ENCODE measurements at regions not wholly inside any gene's neighbourhood (a gene's known extent, or its start where the extent isn't known, plus 50 kb on each side); places are given as distances from the start of the nearest gene placed in this dataset.

DNA sequence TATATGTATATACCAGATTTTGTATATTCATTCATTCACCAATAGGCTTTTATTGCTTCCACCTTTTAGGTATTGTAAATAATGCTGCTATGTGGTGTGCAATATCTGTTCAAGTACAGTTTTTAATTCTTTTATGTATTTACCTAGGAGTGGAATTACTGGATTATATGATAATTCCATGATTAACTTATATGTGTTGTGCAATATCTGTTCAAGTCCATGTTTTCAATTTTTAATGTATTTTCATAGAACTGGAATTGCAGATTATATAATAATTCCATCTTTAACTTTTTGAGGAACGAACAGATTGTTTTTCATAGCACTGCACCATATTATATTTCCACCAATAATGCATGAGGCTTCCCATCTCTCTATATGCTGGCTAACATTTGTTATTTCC, 50.6 kb upstream of the L3MBTL4 start:
- no peak overlapping the region for H3K27ac ChIP-seq
- TF ChIP-seq, protein P1, sequence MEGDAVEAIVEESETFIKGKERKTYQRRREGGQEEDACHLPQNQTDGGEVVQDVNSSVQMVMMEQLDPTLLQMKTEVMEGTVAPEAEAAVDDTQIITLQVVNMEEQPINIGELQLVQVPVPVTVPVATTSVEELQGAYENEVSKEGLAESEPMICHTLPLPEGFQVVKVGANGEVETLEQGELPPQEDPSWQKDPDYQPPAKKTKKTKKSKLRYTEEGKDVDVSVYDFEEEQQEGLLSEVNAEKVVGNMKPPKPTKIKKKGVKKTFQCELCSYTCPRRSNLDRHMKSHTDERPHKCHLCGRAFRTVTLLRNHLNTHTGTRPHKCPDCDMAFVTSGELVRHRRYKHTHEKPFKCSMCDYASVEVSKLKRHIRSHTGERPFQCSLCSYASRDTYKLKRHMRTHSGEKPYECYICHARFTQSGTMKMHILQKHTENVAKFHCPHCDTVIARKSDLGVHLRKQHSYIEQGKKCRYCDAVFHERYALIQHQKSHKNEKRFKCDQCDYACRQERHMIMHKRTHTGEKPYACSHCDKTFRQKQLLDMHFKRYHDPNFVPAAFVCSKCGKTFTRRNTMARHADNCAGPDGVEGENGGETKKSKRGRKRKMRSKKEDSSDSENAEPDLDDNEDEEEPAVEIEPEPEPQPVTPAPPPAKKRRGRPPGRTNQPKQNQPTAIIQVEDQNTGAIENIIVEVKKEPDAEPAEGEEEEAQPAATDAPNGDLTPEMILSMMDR (IDR thresholded peaks at IDR 0.05): no peak
- peaks cover 0 to 13% of the 10 kb centered on the region in 2 donors for H3K9me3 ChIP-seq
- H3K36me3 ChIP-seq: no peaks in the 10 kb centered on the region
- DNase-seq (ENCODE audit: low spot score): no peak
- no peaks in the 10 kb centered on the region for H3K27me3 ChIP-seq
- H3K4me1 ChIP-seq: no peaks in the 10 kb centered on the region
- H3K4me3 ChIP-seq: no peak overlapping the region

DNA sequence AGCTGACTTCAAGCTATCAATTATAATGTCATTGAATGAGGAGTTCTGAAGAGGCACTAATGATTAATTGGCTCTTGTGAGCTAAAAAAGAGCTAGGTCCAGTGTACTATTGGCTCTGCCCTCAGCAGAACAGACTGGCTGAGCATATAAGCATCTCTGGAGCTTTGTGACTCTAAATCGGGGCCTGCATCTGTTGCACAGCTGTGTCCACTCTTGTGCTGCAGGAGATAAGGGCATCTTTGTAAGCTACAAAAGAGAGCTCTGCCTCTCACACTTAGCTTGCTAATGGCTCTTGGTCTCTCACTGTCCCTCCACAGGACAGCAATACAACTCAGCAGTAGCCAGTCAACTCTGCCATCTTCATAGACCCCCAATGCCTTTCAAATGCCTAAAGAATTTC, 61.5 kb upstream of the L3MBTL4 start:
- DNase-seq (ENCODE audit: low spot score): no peak
- no peaks in the 10 kb centered on the region for H3K4me1 ChIP-seq
- no peaks in the 10 kb centered on the region for H3K9me3 ChIP-seq
- no peak overlapping the region for H3K4me3 ChIP-seq
- H3K27ac ChIP-seq: no peak overlapping the region
- H3K27me3 ChIP-seq: no peaks in the 10 kb centered on the region
- H3K36me3 ChIP-seq: no peaks in the 10 kb centered on the region
- TF ChIP-seq, protein P1 (IDR thresholded peaks at IDR 0.05): no peak

DNA sequence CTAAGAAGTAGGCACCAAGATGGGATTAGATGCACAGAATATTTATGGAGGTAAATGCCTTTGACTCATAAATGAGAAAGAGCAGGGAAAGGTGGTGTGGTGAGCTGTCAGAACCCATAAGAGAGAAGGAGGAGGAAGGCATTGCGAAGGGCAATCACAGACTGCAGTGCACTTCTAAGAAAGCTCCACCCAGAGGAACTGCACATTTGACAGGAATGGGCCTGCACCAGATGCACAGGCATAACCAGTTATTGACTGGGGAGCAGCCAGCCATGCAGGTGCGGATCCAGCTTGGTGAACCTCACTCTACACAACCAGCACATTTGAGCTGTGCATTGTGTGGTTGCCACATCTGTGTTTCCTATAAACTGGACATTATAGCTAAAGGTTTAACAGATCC, 62.2 kb upstream of the L3MBTL4 start:
- Histone ChIP-seq H3K9me3 (no peaks in the 10 kb centered on the region), H3K4me3 (no peak overlapping the region), H3K27ac (no peak overlapping the region), H3K4me1 (no peaks in the 10 kb centered on the region), H3K27me3 (no peaks in the 10 kb centered on the region), H3K36me3 (no peaks in the 10 kb centered on the region)
- DNase-seq (ENCODE audit: low spot score): no peak
- TF ChIP-seq, protein P1 (IDR thresholded peaks at IDR 0.05): no peak

DNA sequence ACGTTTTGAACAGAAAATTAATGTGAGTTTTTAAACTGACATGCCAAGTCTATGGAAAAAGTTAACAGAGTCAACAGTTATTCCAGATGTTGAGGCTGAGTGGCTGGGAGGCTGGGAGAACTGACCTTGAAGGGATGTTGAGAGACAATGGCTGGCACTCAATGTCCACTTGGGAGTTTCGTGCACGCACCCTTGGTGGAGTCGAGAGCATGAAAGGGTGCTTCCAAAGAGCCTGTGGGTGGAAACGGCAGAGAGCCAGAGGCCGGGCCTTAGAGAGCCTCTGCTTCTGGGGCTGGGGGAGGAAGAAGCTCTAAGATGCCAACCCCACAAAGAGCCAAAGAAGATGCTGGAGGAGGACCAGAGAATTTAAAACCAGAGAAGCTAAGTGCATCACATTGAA, 63.4 kb upstream of the L3MBTL4 start:
- Histone ChIP-seq H3K9me3 (no peaks in the 10 kb centered on the region), H3K27ac (no peak overlapping the region), H3K27me3 (no peaks in the 10 kb centered on the region), H3K36me3 (no peaks in the 10 kb centered on the region), H3K4me3 (no peak overlapping the region), H3K4me1 (peaks cover 0 to 8% of the 10 kb centered on the region in 2 donors)
- no peak for DNase-seq (ENCODE audit: low spot score)
- TF ChIP-seq, protein P1 (IDR thresholded peaks at IDR 0.05): no peak

DNA sequence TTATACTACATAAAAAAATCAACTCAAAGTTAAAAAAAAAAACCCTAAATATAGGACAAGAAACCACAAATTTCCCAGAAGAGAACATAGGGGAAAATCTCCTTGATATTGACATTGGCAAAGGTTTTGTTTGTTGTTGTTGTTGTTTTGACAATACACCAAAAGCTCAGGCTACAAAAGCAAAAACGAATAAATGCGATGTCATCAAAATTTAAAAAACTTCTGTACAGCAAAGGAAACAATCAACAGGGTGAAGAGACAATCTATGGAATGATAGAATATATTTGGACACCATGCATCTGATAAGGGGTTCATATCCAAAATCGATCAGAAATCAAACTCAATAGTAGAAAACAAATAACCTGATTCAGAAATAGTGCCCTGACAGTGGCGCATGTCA, 65.0 kb upstream of the L3MBTL4 start:
- no peak for DNase-seq (ENCODE audit: low spot score)
- TF ChIP-seq, protein P1 (IDR thresholded peaks at IDR 0.05): no peak
- no peak overlapping the region for H3K4me3 ChIP-seq
- H3K4me1 ChIP-seq: peaks cover 0 to 8% of the 10 kb centered on the region in 2 donors
- no peaks in the 10 kb centered on the region for H3K9me3 ChIP-seq
- H3K36me3 ChIP-seq: no peaks in the 10 kb centered on the region
- no peak overlapping the region for H3K27ac ChIP-seq
- H3K27me3 ChIP-seq: no peaks in the 10 kb centered on the region

DNA sequence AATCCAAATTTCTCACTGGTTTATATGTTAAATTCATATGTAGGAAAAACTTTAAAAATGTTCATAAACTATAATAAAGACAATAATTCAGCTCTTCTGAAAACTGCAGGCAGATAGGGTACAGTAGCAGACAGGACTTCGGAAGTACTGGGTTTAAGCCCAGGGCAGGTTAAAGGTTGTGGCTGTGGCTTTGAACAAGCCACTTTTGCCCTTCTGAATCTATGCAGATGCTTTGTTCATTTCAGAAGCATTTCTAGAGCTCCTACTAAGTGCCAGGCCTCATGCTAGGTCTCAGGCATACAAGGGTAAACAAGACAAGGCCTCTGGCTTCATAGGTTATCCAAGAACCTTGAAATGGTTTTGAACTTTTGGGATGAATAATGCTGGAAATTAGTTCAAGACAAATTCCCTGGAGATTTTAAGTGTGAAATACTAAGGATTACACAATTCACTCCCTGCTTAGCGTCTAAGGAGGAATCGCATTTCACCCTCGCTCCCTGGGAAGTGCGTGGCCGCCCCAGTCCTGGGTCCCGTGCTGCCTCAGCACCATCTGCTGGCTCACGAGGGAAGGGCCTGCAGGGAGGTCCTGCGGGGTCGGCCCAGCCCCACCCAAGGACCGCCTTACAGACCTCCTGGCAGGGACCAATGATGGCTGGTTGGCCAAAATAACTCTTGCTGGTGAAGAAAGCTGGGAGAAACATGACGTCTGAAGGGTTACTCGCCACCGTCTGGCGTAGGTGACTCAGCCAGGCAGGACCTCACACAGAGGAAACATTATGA, 67.7 kb upstream of the L3MBTL4 start:
- peaks cover 0 to 8% of the 10 kb centered on the region in 2 donors for H3K4me1 ChIP-seq
- DNase-seq (ENCODE audit: low spot score): peak; percentile 80
- H3K36me3 ChIP-seq: no peaks in the 10 kb centered on the region
- H3K4me3 ChIP-seq: no peak overlapping the region
- no peak overlapping the region for H3K27ac ChIP-seq
- TF ChIP-seq, protein P1 (IDR thresholded peaks at IDR 0.05): peak; percentile 57 to 94
- no peaks in the 10 kb centered on the region for H3K9me3 ChIP-seq
- no peaks in the 10 kb centered on the region for H3K27me3 ChIP-seq

Measured in right atrium auricular region (tissue), 2 donors.